Mesendoderm (in vitro differentiated cells): ENCODE measurements at regions not wholly inside any gene's neighbourhood (a gene's known extent, or its start where the extent isn't known, plus 50 kb on each side); places are given as distances from the start of the nearest gene placed in this dataset.

ENCODE experiments used
- DNase-seq: peaks from one replicate; pipeline ENCODE4 v3.0.0; 2013
- H2AK5ac ChIP-seq: 2 replicates; pipeline ENCODE4 v1.6.1; 2013; ENCODE audit warnings: low read length, inconsistent platforms
- H2BK120ac ChIP-seq: 2 replicates; pipeline ENCODE4 v1.6.1; 2013; ENCODE audit warnings: low read depth, mild to moderate bottlenecking, low read length, moderate library complexity, mixed read lengths
- H2BK15ac ChIP-seq: replicated peaks from 2 replicates; pipeline ENCODE4 v1.6.1; 2013; ENCODE audit warnings: low read depth, mild to moderate bottlenecking, moderate library complexity
- H2BK5ac ChIP-seq: 2 replicates; pipeline ENCODE4 v1.6.1; 2013; ENCODE audit warnings: low read length, inconsistent platforms
- H3K18ac ChIP-seq: 2 replicates; pipeline ENCODE4 v1.6.1; 2013; ENCODE audit warnings: mild to moderate bottlenecking, low read length, mixed read lengths
- H3K23ac ChIP-seq: one replicate; pipeline ENCODE4 v1.6.1; 2013; ENCODE audit warnings: low read length
- H3K27ac ChIP-seq: 2 replicates; pipeline ENCODE4 v1.5.1; 2013; ENCODE audit warnings: low read depth, mild to moderate bottlenecking, inconsistent platforms, low read length, moderate library complexity
- H3K27me3 ChIP-seq: 2 replicates; pipeline ENCODE4 v1.6.1; 2013; ENCODE audit warnings: low read length, control low read depth, mild to moderate bottlenecking, inconsistent platforms; ENCODE audit not compliant: insufficient read depth, poor library complexity
- H3K36me3 ChIP-seq: 2 replicates; pipeline ENCODE4 v1.6.1; 2013; ENCODE audit warnings: low read length, inconsistent platforms; ENCODE audit not compliant: control insufficient read depth, insufficient read depth
- H3K4ac ChIP-seq: one replicate; pipeline ENCODE4 v1.6.1; 2013; ENCODE audit warnings: low read depth, mild to moderate bottlenecking, low read length, moderate library complexity
- H3K4me1 ChIP-seq: 2 replicates; pipeline ENCODE4 v1.6.1; 2013; ENCODE audit warnings: low read depth, low read length, inconsistent platforms; ENCODE audit not compliant: control insufficient read depth
- H3K4me2 ChIP-seq: 2 replicates; pipeline ENCODE4 v1.6.1; 2013; ENCODE audit warnings: low read length
- H3K4me3 ChIP-seq: 2 replicates; pipeline ENCODE4 v1.5.1; 2013; ENCODE audit warnings: mild to moderate bottlenecking, low read length
- H3K56ac ChIP-seq: one replicate; pipeline ENCODE4 v1.6.1; 2013; ENCODE audit warnings: low read length
- H3K79me1 ChIP-seq: 2 replicates; pipeline ENCODE4 v1.6.1; 2013; ENCODE audit warnings: low read length, inconsistent platforms
- H3K79me2 ChIP-seq: 2 replicates; pipeline ENCODE4 v1.6.1; 2013; ENCODE audit warnings: mild to moderate bottlenecking, low read length; ENCODE audit not compliant: control insufficient read depth, insufficient read depth
- H3K9ac ChIP-seq: 2 replicates; pipeline ENCODE4 v1.6.1; 2013; ENCODE audit warnings: low read length, inconsistent platforms
- H4K5ac ChIP-seq: one replicate; pipeline ENCODE4 v1.6.1; 2013; ENCODE audit warnings: low read length
- H4K8ac ChIP-seq: one replicate; pipeline ENCODE4 v1.6.1; 2013; ENCODE audit warnings: low read depth, mild to moderate bottlenecking, control low read depth, low read length, moderate library complexity
- WGBS: extraction: QIAGEN DNeasy Blood & Tissue Kit; methylation state at CpG from one replicate; pipeline ENCODE4 v1.1.7; 2013; ENCODE audit warnings: low lambda C conversion rate, missing lambda C conversion rate; ENCODE audit not compliant: insufficient coverage; ENCODE audit errors: extremely low coverage; 5-methylcytosine and 5-hydroxymethylcytosine counted together

- H2BK120ac ChIP-seq, result no peak overlapping the region
- no peaks in the 10 kb centered on the region for H3K79me2 ChIP-seq
- no peak overlapping the region for H2AK5ac ChIP-seq
- H4K8ac ChIP-seq, result no peak overlapping the region
- H2BK15ac ChIP-seq, result no peak overlapping the region
- no peak overlapping the region for H3K9ac ChIP-seq
- no peak overlapping the region for H3K27ac ChIP-seq
- H3K36me3 ChIP-seq, result no peaks in the 10 kb centered on the region
- H3K4me2 ChIP-seq, result no peak overlapping the region
- no peak overlapping the region for H3K4me3 ChIP-seq
- no peak overlapping the region for H4K5ac ChIP-seq
- no peak for DNase-seq
- no peaks in the 10 kb centered on the region for H3K79me1 ChIP-seq
- H3K4ac ChIP-seq, result no peak overlapping the region
- H3K56ac ChIP-seq, result no peak overlapping the region
- no peaks in the 10 kb centered on the region for H3K4me1 ChIP-seq
- no peaks in the 10 kb centered on the region for H3K27me3 ChIP-seq
- H3K23ac ChIP-seq, result no peak overlapping the region
- H2BK5ac ChIP-seq, result no peak overlapping the region
- WGBS, result no CpG with 5 or more reads among the region's 3 CpGs
- H3K18ac ChIP-seq, result no peak overlapping the region
These were observed 209.0 kb upstream of the NUDT4 start for GRCh38 chr12:93168751-93169150.

GRCh38 chr12:93169536-93169935 is 208.2 kb upstream of the NUDT4 start:
- Histone ChIP-seq H3K79me2 (no peaks in the 10 kb centered on the region), H3K9ac (no peak overlapping the region), H3K27me3 (no peaks in the 10 kb centered on the region)

GRCh38 chr12:93170928-93171327 is 206.8 kb upstream of the NUDT4 start:
- Histone ChIP-seq H3K4me2 (no peak overlapping the region), H3K27ac (no peak overlapping the region), H4K5ac (no peak overlapping the region), H3K56ac (no peak overlapping the region), H3K4me1 (no peaks in the 10 kb centered on the region), H3K4me3 (no peak overlapping the region), H2BK120ac (no peak overlapping the region), H3K9ac (no peak overlapping the region), H3K36me3 (no peaks in the 10 kb centered on the region), H3K79me2 (no peaks in the 10 kb centered on the region), H2BK5ac (no peak overlapping the region), H3K23ac (no peak overlapping the region), H2BK15ac (no peak overlapping the region), H4K8ac (no peak overlapping the region), H3K27me3 (no peaks in the 10 kb centered on the region), H3K4ac (no peak overlapping the region), H3K79me1 (no peaks in the 10 kb centered on the region), H3K18ac (no peak overlapping the region), H2AK5ac (no peak overlapping the region)
- DNase-seq, result no peak
- no CpG with 5 or more reads among the region's 2 CpGs for WGBS

More at GRCh38 chr12:93169536-93169935, 208.2 kb upstream of the NUDT4 start:
- no peaks in the 10 kb centered on the region for H3K79me1 ChIP-seq
- no peak overlapping the region for H2AK5ac ChIP-seq
- no peak overlapping the region for H2BK120ac ChIP-seq
- no peak overlapping the region for H3K4ac ChIP-seq
- no peaks in the 10 kb centered on the region for H3K36me3 ChIP-seq
- no peak overlapping the region for H2BK15ac ChIP-seq
- H3K27ac ChIP-seq, result no peak overlapping the region
- no peak overlapping the region for H3K18ac ChIP-seq
- no peaks in the 10 kb centered on the region for H3K4me1 ChIP-seq
- no peak overlapping the region for H3K4me2 ChIP-seq
- no peak for DNase-seq
- H3K56ac ChIP-seq, result no peak overlapping the region
- no peak overlapping the region for H3K23ac ChIP-seq
- no peak overlapping the region for H4K8ac ChIP-seq
- H3K4me3 ChIP-seq, result no peak overlapping the region
- no peak overlapping the region for H2BK5ac ChIP-seq
- H4K5ac ChIP-seq, result no peak overlapping the region

- no CpG with 5 or more reads among the region's 5 CpGs for WGBS
- Histone ChIP-seq H2BK15ac (no peak overlapping the region), H3K4me2 (no peak overlapping the region), H4K5ac (no peak overlapping the region), H3K4ac (no peak overlapping the region), H3K18ac (no peak overlapping the region), H3K4me3 (no peak overlapping the region), H3K36me3 (no peaks in the 10 kb centered on the region), H2BK120ac (no peak overlapping the region), H3K4me1 (no peaks in the 10 kb centered on the region), H3K56ac (no peak overlapping the region), H2AK5ac (no peak overlapping the region), H3K27me3 (no peaks in the 10 kb centered on the region), H3K9ac (no peak overlapping the region), H3K27ac (no peak overlapping the region), H4K8ac (no peak overlapping the region), H3K23ac (no peak overlapping the region), H3K79me2 (no peaks in the 10 kb centered on the region), H2BK5ac (no peak overlapping the region), H3K79me1 (no peaks in the 10 kb centered on the region)
- no peak for DNase-seq
These were observed 204.4 kb upstream of the NUDT4 start for GRCh38 chr12:93173178-93173957.

GRCh38 chr12:93174048-93174447 is 203.7 kb upstream of the NUDT4 start:
- no CpG with 5 or more reads among the region's 3 CpGs for WGBS
- Histone ChIP-seq H3K23ac (no peak overlapping the region), H3K79me2 (no peaks in the 10 kb centered on the region), H3K9ac (no peak overlapping the region), H3K27me3 (no peaks in the 10 kb centered on the region), H4K8ac (no peak overlapping the region), H3K18ac (no peak overlapping the region), H3K4ac (no peak overlapping the region), H3K27ac (no peak overlapping the region), H3K4me1 (no peaks in the 10 kb centered on the region), H2BK15ac (no peak overlapping the region), H2AK5ac (no peak overlapping the region), H3K36me3 (no peaks in the 10 kb centered on the region), H2BK120ac (no peak overlapping the region), H3K56ac (no peak overlapping the region), H3K4me3 (no peak overlapping the region), H3K4me2 (no peak overlapping the region), H2BK5ac (no peak overlapping the region), H3K79me1 (no peaks in the 10 kb centered on the region), H4K5ac (no peak overlapping the region)
- DNase-seq, result no peak

GRCh38 chr12:93174473-93174872 is 203.3 kb upstream of the NUDT4 start:
- H4K5ac ChIP-seq, result no peak overlapping the region
- no peaks in the 10 kb centered on the region for H3K27me3 ChIP-seq
- no peaks in the 10 kb centered on the region for H3K36me3 ChIP-seq
- no peak for DNase-seq
- H4K8ac ChIP-seq, result no peak overlapping the region
- H3K56ac ChIP-seq, result no peak overlapping the region
- no peak overlapping the region for H3K4me3 ChIP-seq
- H2BK5ac ChIP-seq, result no peak overlapping the region
- H3K4ac ChIP-seq, result no peak overlapping the region
- no peak overlapping the region for H2AK5ac ChIP-seq
- H3K18ac ChIP-seq, result no peak overlapping the region
- H3K9ac ChIP-seq, result no peak overlapping the region
- H2BK15ac ChIP-seq, result no peak overlapping the region
- no peak overlapping the region for H3K23ac ChIP-seq
- H3K79me2 ChIP-seq, result no peaks in the 10 kb centered on the region
- no peak overlapping the region for H2BK120ac ChIP-seq
- H3K4me2 ChIP-seq, result no peak overlapping the region
- no CpG with 5 or more reads among the region's 5 CpGs for WGBS
- no peak overlapping the region for H3K27ac ChIP-seq
- no peaks in the 10 kb centered on the region for H3K79me1 ChIP-seq
- no peaks in the 10 kb centered on the region for H3K4me1 ChIP-seq
